WERI-Rb-1 (cell line): ENCODE measurements at regions not wholly inside any gene's neighbourhood (a gene's known extent, or its start where the extent isn't known, plus 50 kb on each side); places are given as distances from the start of the nearest gene placed in this dataset.

Source experiments
- DNase-seq: peaks from one replicate; pipeline ENCODE4 v3.0.0-alpha.2; 2020
- H3K27ac ChIP-seq: fragments of 250-450 bp; sonication (Bioruptor Pico); 2 replicates; pipeline ENCODE4 v1.5.1; 2020; ENCODE audit warnings: mild to moderate bottlenecking, moderate library complexity
- H3K27me3 ChIP-seq: fragments of 250-450 bp; sonication (Bioruptor Pico); 2 replicates; pipeline ENCODE4 v1.5.1; 2021; ENCODE audit warnings: mild to moderate bottlenecking, low read depth, moderate library complexity; ENCODE audit not compliant: insufficient read depth, severe bottlenecking
- H3K36me3 ChIP-seq: fragments of 250-450 bp; sonication (Bioruptor Pico); 2 replicates; pipeline ENCODE4 v1.5.1; 2020; ENCODE audit warnings: mild to moderate bottlenecking, moderate library complexity
- H3K4me3 ChIP-seq: 2 replicates; pipeline ENCODE4 v1.5.1; 2011; ENCODE audit warnings: low read depth, mild to moderate bottlenecking, control low read depth, low read length
- H3K9me3 ChIP-seq: fragments of 250-450 bp; sonication (Bioruptor Pico); 2 replicates; pipeline ENCODE4 v1.5.1; 2021; ENCODE audit warnings: mild to moderate bottlenecking, moderate library complexity; ENCODE audit not compliant: severe bottlenecking
- TF ChIP-seq, protein P1 (sequence below): IDR thresholded peaks from 2 replicates; pipeline ENCODE4 v1.5.1; 2011; ENCODE audit warnings: low read depth, mild to moderate bottlenecking, control low read depth, inconsistent platforms, low read length

DNA sequence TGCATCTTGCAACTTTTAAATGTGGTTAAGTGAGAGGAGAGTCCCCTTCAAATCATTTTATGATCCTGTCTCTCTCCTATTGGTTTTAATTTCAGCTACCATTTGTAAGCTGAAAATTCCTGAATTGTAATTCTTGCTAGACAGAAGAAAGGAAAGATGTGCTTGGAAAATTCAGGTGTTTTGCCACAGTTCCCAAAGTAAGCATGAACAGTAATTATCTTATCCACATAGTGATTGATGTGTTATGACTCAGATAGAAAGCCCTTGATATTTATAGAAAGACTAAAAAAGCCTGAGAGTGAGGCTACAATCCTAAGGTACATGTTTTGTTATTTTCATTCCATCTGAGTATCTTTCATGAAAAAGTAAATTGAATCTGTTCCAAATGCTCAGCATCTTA, 492.5 kb downstream of the MAT2B start:
- TF ChIP-seq, protein P1, sequence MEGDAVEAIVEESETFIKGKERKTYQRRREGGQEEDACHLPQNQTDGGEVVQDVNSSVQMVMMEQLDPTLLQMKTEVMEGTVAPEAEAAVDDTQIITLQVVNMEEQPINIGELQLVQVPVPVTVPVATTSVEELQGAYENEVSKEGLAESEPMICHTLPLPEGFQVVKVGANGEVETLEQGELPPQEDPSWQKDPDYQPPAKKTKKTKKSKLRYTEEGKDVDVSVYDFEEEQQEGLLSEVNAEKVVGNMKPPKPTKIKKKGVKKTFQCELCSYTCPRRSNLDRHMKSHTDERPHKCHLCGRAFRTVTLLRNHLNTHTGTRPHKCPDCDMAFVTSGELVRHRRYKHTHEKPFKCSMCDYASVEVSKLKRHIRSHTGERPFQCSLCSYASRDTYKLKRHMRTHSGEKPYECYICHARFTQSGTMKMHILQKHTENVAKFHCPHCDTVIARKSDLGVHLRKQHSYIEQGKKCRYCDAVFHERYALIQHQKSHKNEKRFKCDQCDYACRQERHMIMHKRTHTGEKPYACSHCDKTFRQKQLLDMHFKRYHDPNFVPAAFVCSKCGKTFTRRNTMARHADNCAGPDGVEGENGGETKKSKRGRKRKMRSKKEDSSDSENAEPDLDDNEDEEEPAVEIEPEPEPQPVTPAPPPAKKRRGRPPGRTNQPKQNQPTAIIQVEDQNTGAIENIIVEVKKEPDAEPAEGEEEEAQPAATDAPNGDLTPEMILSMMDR, result no peak
- Histone ChIP-seq H3K4me3 (no peak overlapping the region), H3K9me3 (no peaks in the 10 kb centered on the region), H3K27ac (no peak overlapping the region), H3K27me3 (no peaks in the 10 kb centered on the region), H3K36me3 (no peaks in the 10 kb centered on the region)
- DNase-seq, result no peak

DNA sequence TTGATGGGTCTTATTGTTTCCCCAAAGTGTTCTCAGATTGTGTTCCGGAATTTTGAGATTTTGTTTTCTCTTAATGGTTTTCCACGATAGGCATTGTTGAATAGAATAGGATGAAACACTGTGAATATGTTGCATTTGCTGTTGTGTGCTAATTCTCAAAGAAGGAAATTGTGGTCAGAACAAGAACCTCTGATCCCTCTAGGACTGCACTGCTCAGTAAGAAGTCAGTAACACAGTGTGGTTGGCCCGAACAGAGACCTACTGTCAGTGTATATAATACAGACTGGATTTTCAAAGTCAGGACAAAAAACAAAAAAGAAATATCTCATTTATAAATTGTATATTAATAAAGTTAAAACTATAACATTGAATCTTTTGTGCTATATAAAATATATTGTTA, 494.8 kb downstream of the MAT2B start:
- DNase-seq, result no peak
- Histone ChIP-seq H3K27me3 (no peaks in the 10 kb centered on the region), H3K36me3 (no peaks in the 10 kb centered on the region), H3K27ac (no peak overlapping the region), H3K4me3 (no peak overlapping the region), H3K9me3 (no peaks in the 10 kb centered on the region)
- TF ChIP-seq, protein P1, result no peak

DNA sequence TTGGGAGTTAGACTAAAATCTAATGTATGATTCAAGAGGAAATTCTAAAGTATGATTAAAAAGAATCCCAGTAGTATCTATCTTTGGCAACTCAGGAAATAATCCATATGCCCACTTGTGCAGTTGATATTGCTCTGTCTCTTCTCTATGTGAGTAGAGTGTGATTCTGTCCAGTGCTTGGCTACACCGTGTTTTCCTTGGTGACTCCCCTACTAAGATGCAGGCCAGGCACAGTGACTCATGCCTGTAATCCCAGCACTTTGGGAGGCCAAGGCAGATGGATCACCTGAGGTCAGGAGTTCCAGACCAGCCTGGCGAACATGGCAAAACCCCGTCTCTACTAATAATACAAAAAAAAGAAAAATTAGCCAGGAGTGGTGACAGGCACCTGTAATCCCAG, 495.4 kb downstream of the MAT2B start:
- DNase-seq, result no peak
- H3K27me3 ChIP-seq, result no peaks in the 10 kb centered on the region
- no peaks in the 10 kb centered on the region for H3K36me3 ChIP-seq
- H3K27ac ChIP-seq, result no peak overlapping the region
- TF ChIP-seq, protein P1, result no peak
- no peak overlapping the region for H3K4me3 ChIP-seq
- no peaks in the 10 kb centered on the region for H3K9me3 ChIP-seq

DNA sequence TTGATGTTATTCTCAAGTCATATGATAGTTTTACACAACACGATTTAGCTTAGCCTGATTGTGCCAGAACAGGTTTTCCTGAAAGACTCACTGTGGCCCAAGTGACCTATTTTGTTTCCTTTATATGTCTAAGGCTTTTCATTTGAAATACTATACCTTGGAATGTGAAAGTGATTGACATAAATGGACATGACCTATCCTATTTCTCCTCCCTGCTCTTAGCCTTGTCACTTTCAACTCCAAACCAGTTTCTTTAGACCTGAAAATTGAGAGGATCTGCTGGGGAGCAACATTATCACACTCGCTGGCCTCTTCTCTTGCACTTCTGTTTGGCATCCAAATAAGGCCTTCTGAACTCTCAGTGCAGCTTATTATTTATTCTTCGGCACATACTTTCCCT, 496.8 kb downstream of the MAT2B start:
- H3K36me3 ChIP-seq, result no peaks in the 10 kb centered on the region
- TF ChIP-seq, protein P1, result no peak
- no peak for DNase-seq
- no peaks in the 10 kb centered on the region for H3K9me3 ChIP-seq
- no peak overlapping the region for H3K27ac ChIP-seq
- no peak overlapping the region for H3K4me3 ChIP-seq
- no peaks in the 10 kb centered on the region for H3K27me3 ChIP-seq

DNA sequence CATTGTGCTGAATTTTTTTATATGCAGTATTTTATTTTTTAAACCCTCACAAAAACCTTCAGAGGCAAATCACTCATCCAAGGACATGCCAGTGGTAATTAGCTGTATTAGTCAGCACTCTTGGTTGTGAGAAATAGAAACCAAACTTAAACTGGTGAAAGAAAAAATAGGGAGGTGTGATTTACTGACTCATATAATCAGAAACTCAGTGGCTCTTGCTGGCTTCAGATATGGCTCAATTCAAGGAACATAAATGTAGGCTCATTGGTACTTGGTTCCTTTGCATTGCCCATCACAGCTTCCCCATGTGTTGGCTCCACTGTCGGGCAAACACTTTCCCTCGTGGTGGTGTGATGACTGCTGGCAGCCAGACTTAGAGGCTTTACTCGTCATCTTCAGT, 497.2 kb downstream of the MAT2B start:
- TF ChIP-seq, protein P1, result no peak
- DNase-seq, result no peak
- H3K36me3 ChIP-seq, result no peaks in the 10 kb centered on the region
- no peaks in the 10 kb centered on the region for H3K9me3 ChIP-seq
- no peak overlapping the region for H3K27ac ChIP-seq
- no peak overlapping the region for H3K4me3 ChIP-seq
- no peaks in the 10 kb centered on the region for H3K27me3 ChIP-seq

DNA sequence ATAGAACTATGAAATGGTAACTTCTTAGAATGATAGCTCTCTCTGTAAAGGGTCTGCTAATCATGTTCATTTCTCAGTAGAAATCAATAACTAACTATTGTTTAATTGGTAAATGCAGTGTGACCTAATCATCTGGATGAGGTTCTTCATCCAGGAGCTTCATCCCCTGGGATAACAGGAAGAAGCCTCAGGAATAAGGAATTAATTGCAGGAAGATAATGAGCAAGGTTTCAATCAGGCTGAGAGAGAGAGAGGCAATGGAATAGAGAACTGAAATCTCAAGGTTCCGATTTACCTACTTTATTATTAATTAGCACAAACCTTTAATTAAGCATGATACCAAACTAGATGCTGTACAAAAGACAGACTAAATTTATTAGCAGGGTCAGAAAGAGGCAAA, 499.7 kb downstream of the MAT2B start:
- no peak overlapping the region for H3K4me3 ChIP-seq
- H3K27me3 ChIP-seq, result no peaks in the 10 kb centered on the region
- TF ChIP-seq, protein P1, result no peak

More for the DNA sequence above, 499.7 kb downstream of the MAT2B start:
- Histone ChIP-seq H3K9me3 (no peaks in the 10 kb centered on the region), H3K36me3 (no peaks in the 10 kb centered on the region), H3K27ac (no peak overlapping the region)
- DNase-seq, result no peak
